ENCODE measurements at regions not wholly inside any gene's neighbourhood (a gene's known extent, or its start where the extent isn't known, plus 50 kb on each side); places are given as distances from the start of the nearest gene placed in this dataset.
"Not testable (repeated sequence)": the region's sequence is repeated elsewhere in the genome, so short reads cannot be mapped to it uniquely, and the experiment has no call there.

GRCh38 chr7:49624611-49625010 lies 148.8 kb upstream of the VWC2 start:
- no peak for DNase-seq

- no peak for DNase-seq
Measured at GRCh38 chr7:49630513-49630912, 142.9 kb upstream of the VWC2 start.

DNA sequence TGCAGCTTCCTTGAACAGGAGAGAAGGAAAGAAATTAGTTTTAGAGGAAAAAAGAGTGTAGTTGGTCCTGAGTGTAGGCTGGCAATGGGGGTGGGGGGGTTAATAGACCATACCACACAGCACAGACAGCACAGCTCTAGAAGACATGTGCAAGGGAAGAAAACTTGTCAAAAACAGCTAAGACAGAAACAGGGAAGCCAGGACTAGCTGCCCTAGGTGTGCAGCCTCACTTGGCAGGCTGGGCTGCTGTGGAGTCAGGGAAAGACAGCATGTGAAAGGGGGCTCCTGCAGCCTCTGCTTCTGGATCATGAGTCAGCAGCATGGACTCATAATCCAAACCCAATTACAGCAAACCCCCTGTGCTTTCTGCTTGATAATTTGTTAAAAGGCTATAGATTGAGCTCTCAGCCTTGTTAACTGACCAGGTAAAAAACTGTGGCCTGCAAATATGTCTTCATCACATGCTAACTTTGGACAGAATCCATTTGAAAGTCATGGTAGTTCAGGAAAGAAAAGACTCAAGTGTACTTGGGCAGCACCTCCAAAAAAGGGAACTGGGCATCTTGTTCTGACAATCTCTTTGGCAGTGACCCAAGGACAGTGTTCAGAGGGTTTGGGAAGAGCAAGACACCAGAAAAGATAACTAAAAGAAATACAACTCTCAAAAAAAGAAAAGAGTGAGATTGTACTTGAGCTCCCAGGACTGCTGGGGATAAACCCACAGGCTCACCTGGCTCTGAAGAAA lies 142.2 kb upstream of the VWC2 start:
- DNase-seq, result no peak

- no peak for DNase-seq
Measured at GRCh38 chr7:49631960-49632359, 141.5 kb upstream of the VWC2 start.

DNA sequence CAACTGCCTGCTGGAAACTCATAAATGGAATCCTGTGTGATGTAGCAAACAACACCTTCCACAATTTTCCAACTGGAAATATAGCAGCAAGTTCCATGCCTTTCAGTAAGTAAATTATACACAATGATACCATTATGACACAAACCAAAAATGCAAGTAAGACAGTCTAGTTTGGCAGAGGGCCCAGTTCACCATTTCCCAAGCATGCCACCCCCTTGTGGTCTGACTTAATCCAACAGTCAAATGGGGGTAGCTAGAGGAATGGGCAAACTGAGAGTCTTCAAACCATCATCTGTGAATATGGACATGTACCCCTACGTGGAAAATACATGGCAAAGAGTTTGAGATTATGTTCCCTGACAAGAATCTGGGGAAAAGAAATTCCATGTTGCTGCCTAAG lies 137.6 kb upstream of the VWC2 start:
- DNase-seq, result no peak

DNA sequence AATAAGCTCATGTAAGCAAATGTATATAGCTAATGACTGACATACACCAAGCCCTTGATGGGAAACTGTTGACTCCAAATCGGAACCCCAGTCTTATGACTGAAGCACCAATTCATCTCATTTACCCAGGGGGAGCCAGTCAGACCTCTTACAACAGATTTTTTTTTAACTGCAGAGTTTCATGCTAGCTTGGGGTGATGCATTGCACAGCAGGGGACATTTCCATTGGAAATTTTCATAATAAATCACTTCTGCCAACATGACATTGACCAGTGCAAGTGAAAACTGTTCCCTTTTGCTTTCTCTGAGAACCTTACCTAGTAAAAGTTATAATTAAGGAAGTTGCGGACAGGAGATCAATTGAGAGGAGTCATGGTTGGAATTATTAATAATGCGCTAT lies 137.0 kb upstream of the VWC2 start:
- no peak for DNase-seq

DNA sequence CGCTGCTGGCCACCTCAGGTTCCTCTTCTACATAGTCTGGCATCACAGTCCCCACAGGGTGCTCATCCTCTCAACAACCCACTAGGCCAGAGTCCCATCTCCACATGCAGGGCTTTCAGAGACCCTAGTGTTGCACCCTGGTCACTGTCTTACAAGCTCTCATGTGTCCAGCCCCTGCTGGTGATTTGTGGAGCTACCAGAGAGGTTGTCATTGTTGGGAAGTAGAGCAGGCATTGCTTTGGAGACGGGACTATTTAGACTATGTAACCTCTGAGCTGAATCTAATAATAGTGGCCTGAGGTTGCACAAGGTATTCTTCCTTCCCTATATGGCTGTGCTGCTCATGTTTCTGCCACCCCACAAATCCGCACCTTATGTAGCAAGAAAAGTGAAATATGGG lies 135.3 kb upstream of the VWC2 start:
- no peak for DNase-seq

DNA sequence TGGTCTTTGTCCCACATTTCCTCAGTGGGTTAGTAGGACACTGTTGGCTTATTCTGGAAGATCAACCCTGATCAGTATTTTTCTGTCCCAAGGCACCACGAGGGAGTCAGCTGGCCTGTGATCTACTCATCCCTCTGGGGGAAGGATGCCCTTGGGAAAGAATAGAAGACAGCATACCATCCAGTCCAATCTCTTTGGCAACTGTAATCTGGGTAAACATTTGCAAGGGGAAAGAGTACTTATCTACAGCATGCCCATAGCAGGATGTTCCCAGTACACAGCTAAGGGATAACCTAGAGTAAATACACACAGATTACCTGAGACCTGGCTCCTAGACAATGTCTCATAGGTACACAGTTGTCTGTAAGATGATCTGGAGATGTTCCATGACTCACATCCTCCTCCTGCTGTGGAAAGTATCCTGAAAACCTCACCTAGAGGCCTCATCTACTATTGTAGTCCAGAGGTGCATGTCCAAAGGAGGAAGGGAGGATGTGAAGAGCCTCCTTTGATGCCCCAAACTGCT lies 134.3 kb upstream of the VWC2 start:
- no peak for DNase-seq

DNA sequence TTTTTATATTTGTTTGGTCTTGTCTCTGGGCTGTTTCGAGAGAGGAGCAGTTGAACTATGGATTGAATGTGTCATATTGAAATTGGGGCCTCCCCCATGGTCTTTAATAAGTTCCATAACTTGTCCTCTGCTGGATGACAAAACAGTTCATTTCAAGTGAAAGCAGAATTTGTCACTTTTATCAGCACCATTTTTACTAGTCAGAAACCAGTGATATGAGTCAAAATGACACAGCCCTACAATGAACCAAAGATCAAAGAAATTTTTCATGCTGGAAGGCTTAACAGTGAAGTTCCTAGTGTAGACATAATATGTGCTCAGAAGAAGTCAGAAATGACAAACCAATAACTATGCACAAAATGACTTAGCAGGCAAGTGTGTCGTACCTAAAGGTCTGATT lies 133.6 kb upstream of the VWC2 start:
- DNase-seq, result no peak

GRCh38 chr7:49643321-49643720 lies 130.1 kb upstream of the VWC2 start:
- no peak for DNase-seq

DNA sequence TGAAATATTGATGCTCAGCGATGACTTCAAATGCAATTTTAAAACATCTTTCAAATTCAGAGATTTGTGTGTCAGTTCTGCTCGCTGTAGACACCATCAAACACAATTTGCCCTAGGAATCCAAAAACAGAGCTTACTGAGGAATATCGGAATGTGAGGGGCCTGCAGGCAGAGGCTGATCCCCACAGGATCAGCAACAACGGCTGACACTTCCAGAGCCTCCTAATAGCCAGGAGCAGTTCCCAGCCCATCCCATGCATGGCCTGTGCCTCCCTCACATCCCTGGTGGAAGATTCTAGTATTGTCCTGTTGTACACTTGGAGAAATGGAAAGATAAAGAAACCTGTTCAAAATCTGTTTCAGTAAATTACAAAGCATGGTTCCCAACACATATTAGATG lies 129.7 kb upstream of the VWC2 start:
- DNase-seq, result no peak

DNA sequence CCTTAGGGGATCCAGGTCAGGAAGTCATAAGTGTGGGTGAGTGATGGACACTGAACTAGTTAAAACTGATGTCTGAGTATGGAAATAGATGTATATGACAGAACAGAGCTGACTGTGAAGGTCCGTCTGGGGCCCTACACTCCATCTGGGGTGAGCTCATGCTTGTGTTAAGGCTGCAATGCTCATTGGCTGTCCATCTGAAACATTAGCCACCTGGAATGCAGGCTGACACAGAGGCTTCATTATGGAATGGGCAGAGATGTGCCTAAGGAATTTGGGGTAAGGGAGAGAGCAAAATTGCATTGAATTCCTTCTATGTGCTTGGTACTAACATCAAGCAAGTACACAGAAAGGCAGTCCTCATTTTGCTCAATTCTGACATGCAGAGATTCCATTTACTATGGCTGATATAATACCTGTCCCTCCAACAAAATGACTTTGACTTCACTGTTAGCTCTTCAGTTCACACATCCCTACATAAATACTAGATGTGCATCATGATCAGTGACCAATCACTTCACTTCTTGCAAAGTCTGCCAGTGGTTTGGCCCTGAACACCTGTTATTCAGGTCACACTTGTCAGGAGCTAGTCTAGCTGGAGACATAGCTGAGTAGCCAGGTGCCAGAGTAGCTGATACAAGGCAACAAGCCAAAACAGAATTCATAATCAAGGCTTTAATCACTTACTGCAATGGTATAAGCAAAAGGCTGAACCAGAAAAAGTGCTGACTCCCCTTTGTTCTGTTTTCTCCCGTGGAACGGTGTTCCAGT lies 128.9 kb upstream of the VWC2 start:
- no peak for DNase-seq

GRCh38 chr7:49645296-49645695 lies 128.1 kb upstream of the VWC2 start:
- no peak for DNase-seq

- DNase-seq, result no peak
Measured at GRCh38 chr7:49660170-49660783, 113.2 kb upstream of the VWC2 start.

DNA sequence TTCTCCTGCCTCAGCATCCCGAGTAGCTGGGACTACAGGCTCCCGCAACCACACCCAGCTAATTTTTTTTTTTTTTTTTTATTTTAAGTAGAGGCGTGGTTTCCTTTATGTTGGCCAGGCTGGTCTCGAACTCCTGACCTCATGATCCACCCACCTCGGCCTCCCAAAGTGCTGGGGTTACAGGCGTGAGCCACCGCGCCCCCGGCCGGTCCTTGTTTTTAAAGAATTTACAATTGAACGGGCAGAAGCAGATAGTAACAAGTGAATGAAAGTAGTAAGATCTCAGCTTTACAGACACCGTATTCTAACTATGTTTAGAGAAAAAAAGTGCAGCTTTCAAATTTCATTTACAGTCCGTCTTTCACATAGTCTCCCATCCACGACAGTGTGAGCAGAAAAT lies 112.5 kb upstream of the VWC2 start:
- DNase-seq, result no peak

GRCh38 chr7:49665963-49666362 lies 107.5 kb upstream of the VWC2 start:
- DNase-seq, result not testable (repeated sequence)

GRCh38 chr7:49666764-49667163 lies 106.7 kb upstream of the VWC2 start:
- no peak for DNase-seq

GRCh38 chr7:49669285-49669684 lies 104.2 kb upstream of the VWC2 start:
- DNase-seq, result no peak

GRCh38 chr7:49669692-49670260 lies 103.7 kb upstream of the VWC2 start:
- no peak for DNase-seq

DNA sequence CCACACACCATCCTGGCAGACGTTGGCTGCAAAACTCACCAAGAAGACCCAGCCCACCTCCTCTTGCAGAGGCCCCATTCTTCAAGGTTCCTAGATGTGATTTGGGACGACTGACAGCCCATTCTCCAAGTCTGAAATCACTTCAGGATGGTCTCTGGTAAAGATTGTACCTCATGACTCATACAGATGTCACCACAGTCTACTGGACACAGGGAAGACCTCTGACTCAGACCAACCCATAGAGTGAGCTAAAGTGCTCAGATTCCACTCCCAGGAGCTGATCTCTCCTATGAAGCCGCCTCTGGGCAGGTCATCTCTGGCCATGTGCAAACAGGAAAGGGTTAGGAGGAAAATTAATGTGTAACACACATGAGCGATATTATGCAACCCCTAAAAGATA lies 102.4 kb upstream of the VWC2 start:
- no peak for DNase-seq

DNA sequence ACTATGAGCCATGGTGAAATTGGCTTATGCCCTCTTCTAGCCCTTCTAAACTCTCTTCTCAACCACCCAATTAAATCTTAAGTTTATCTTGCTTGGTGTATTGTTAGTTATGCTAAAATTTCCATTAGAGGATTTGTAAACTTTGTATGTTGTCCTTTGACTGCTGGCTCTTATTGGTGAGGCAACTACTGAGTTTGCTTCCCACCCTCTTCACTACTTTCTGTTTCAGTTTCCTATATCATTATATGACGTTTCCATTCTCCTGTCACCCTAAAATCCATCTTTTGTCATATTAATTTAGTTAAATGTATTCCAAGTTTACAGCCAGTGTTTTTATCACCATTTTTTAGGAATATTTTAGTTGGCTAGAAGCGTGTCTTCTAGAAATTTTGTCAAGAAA lies 80.9 kb upstream of the VWC2 start:
- no peak for DNase-seq

DNA sequence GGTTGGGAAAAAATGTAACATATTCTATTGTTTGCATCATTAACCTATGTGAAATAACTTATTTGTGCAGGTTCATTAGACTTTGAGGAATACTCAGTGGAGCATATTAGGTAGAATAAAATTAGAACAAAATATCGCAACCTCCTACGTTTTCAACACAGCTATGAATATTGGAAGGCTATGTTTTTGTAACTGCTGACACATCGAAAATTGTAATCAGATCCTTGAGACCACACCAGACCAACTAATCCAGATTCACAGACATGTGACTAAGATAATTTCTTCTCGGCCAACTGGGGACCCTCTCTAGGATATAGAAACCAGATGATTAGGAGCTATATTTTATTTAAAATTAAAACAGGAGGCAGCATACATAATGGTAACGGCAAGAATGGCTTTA lies 77.5 kb upstream of the VWC2 start:
- no peak for DNase-seq

- no peak for DNase-seq
Measured at GRCh38 chr7:49700841-49701240, 72.6 kb upstream of the VWC2 start.

DNA sequence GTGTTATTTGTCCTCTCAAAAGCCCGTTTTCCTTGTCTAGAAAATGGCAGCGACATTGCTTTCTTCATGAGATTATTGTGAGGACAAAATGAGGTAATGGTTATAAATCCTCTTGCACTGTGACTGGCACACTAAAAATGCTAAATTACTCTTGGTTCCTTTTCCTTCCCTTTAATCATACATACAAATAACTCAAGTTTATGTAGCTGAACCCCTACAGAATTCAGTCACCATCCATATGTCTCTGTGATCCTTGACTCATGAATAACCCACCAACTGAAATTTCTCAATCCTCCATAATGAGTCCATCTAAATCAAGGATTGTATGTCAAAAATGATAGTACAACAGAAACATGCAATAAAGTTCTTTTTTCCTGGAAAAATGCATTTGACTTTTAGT lies 71.3 kb upstream of the VWC2 start:
- no peak for DNase-seq
